Keratinocyte (primary cell): ENCODE measurements at regions not wholly inside any gene's neighbourhood (a gene's known extent, or its start where the extent isn't known, plus 50 kb on each side); places are given as distances from the start of the nearest gene placed in this dataset.

Experiments used
- DNase-seq: peaks from one replicate; pipeline ENCODE4 v3.0.0-alpha.2; 2011; ENCODE audit warnings: low read depth, missing footprints, low spot score
- FAIRE-seq: peaks from 2 replicates; lab custom pipeline; 2011; peaks lifted over from hg19 to GRCh38; lab: Jason Lieb, UNC
- H2AFZ ChIP-seq: 2 replicates; pipeline ENCODE4 v1.6.0; 2012; ENCODE audit warnings: low read length, control low read depth, inconsistent platforms; ENCODE audit not compliant: control insufficient read depth
- H3K27ac ChIP-seq: 2 replicates; pipeline ENCODE4 v1.5.1; 2011; ENCODE audit warnings: low read length; ENCODE audit not compliant: control insufficient read depth, insufficient read depth
- H3K27me3 ChIP-seq: 3 replicates; pipeline ENCODE4 v1.6.0; 2011; ENCODE audit warnings: low read length; ENCODE audit not compliant: control insufficient read depth, insufficient read depth; ENCODE audit errors: extremely low read depth
- H3K36me3 ChIP-seq, 2 experiments: 2 replicates in 1 of 2; 3 replicates in 1 of 2; pipeline ENCODE4 v1.5.1; 2011; ENCODE audit warnings: low read length in 2 of 2, mild to moderate bottlenecking in 1 of 2; ENCODE audit not compliant: control insufficient read depth in 2 of 2, insufficient read depth in 2 of 2; ENCODE audit errors: extremely low read depth in 1 of 2
- H3K4me1 ChIP-seq: 3 replicates; pipeline ENCODE4 v1.5.1; 2011; ENCODE audit warnings: low read length; ENCODE audit not compliant: control insufficient read depth, insufficient read depth; ENCODE audit errors: extremely low read depth
- H3K4me2 ChIP-seq: 3 replicates; pipeline ENCODE4 v1.6.0; 2011; ENCODE audit warnings: low read depth, low read length; ENCODE audit not compliant: control insufficient read depth, insufficient read depth; ENCODE audit errors: extremely low read depth
- H3K4me3 ChIP-seq, 3 experiments: fragments of 200-600 bp in 1 of 3; sonication (generic) in 1 of 3; 2 replicates in 2 of 3; 3 replicates in 1 of 3; pipeline ENCODE4 v1.5.1; 2011 to 2016; ENCODE audit warnings: low read length in 3 of 3, mild to moderate bottlenecking in 3 of 3, control low read depth in 2 of 3, inconsistent platforms in 1 of 3, low read depth in 1 of 3, mixed read lengths in 1 of 3, mixed run types in 1 of 3, moderate library complexity in 1 of 3; ENCODE audit not compliant: control insufficient read depth in 2 of 3, insufficient read depth in 2 of 3; ENCODE audit errors: extremely low read depth in 1 of 3
- H3K79me2 ChIP-seq: 2 replicates; pipeline ENCODE4 v1.6.0; 2012; ENCODE audit warnings: low read length; ENCODE audit not compliant: control insufficient read depth, insufficient read depth
- H3K9ac ChIP-seq: 3 replicates; pipeline ENCODE4 v1.6.0; 2011; ENCODE audit warnings: low read length; ENCODE audit not compliant: control insufficient read depth, insufficient read depth; ENCODE audit errors: extremely low read depth
- H3K9me1 ChIP-seq: 3 replicates; pipeline ENCODE4 v1.6.0; 2011; ENCODE audit warnings: low read length; ENCODE audit not compliant: control insufficient read depth, insufficient read depth; ENCODE audit errors: extremely low read depth
- H3K9me3 ChIP-seq: 2 replicates; pipeline ENCODE4 v1.5.1; 2012; ENCODE audit warnings: low read depth, low read length; ENCODE audit not compliant: control insufficient read depth
- H4K20me1 ChIP-seq: 3 replicates; pipeline ENCODE4 v1.6.0; 2011; ENCODE audit warnings: low read length; ENCODE audit not compliant: control insufficient read depth, insufficient read depth; ENCODE audit errors: extremely low read depth
- EZH2 ChIP-seq: IDR thresholded peaks from one replicate; pipeline ENCODE4 v1.6.1; 2012; ENCODE audit warnings: inconsistent platforms, mild to moderate bottlenecking, low read length, moderate library complexity
- dilution Hi-C: fragments of 300-500 bp; cut with MboI; formaldehyde crosslinking; loops from one replicate; pipeline ENCODE4 v1.7.0; 2020; ENCODE audit warnings: low sequenced_read_pairs; ENCODE audit not compliant: extremely low pct_ligation_motif_present
- TF ChIP-seq, protein P1 (sequence below), 3 experiments: IDR thresholded peaks in 1 of 3; conservative IDR thresholded peaks in 1 of 3; optimal IDR thresholded peaks in 1 of 3; 2 replicates in 2 of 3; 3 replicates in 1 of 3; pipeline versions ENCODE3 to v1.5.1; 2011; ENCODE audit warnings: low read length in 3 of 3, mild to moderate bottlenecking in 3 of 3, moderate library complexity in 2 of 3, control low read depth in 1 of 3, inconsistent platforms in 1 of 3; ENCODE audit not compliant: insufficient read depth in 2 of 3; ENCODE audit errors: extremely low read depth in 1 of 3

DNA sequence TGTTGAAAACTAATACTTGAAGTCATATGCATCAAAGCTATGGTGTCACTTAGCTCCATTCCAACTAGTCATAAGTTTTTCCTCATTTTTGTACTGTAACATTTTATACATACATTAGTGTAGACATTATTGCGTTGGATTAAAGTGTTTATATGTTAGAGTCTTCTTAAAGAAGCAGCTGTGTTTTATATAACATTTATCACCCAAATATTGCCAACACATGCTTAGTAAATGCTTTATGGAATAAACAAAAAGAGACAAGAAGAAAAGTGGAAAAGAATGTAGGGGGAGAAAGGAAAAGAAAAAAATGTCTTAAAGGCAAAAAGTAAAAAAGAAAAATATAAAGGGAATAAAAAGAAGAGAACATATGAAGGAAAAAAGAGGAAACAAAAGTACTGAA is 1314.3 kb upstream of the CELF4 start:
- Histone ChIP-seq H3K4me3 (no peak overlapping the region), H3K79me2 (no peaks in the 10 kb centered on the region), H3K9ac (no peak overlapping the region), H3K27me3 (no peaks in the 10 kb centered on the region), H3K27ac (no peak overlapping the region), H3K4me1 (no peaks in the 10 kb centered on the region), H3K36me3 (no peaks in the 10 kb centered on the region), H3K9me3 (no peaks in the 10 kb centered on the region), H3K4me2 (no peak overlapping the region), H2AFZ (no peak overlapping the region), H4K20me1 (no peaks in the 10 kb centered on the region), H3K9me1 (no peaks in the 10 kb centered on the region)
- TF ChIP-seq, protein P1, sequence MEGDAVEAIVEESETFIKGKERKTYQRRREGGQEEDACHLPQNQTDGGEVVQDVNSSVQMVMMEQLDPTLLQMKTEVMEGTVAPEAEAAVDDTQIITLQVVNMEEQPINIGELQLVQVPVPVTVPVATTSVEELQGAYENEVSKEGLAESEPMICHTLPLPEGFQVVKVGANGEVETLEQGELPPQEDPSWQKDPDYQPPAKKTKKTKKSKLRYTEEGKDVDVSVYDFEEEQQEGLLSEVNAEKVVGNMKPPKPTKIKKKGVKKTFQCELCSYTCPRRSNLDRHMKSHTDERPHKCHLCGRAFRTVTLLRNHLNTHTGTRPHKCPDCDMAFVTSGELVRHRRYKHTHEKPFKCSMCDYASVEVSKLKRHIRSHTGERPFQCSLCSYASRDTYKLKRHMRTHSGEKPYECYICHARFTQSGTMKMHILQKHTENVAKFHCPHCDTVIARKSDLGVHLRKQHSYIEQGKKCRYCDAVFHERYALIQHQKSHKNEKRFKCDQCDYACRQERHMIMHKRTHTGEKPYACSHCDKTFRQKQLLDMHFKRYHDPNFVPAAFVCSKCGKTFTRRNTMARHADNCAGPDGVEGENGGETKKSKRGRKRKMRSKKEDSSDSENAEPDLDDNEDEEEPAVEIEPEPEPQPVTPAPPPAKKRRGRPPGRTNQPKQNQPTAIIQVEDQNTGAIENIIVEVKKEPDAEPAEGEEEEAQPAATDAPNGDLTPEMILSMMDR (optimal IDR thresholded peaks at IDR 0.05 in 1 of 3, IDR thresholded peaks at IDR 0.05 in 1 of 3, conservative IDR thresholded peaks at IDR 0.05 in 1 of 3; ENCODE audit: extremely low read depth in 1 of 3, insufficient read depth in 2 of 3, low read length in 3 of 3) = no peak
- no peak for TF ChIP-seq EZH2
- dilution Hi-C loops = no loop called here
- FAIRE-seq (no peak), DNase-seq (no peak)

DNA sequence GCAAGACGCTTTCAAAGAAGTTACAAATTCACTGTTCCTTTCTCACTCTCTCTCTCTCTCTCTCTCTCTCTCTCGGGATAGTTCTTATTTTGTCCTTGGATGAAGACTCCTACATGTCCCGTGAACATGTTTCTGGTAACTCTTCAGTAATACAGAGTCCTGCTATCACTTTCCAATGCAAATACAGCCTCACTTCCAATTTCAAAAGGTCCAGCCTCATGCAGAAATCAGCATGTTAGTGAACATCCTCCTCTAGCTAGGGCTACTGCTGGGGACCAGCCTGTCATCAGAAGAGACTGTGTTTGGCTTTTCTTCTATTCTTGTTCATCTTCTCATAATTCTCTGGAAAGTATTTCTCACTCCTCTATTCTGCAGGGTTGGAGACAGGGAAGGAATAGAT is 1306.7 kb upstream of the CELF4 start:
- Histone ChIP-seq H3K9me1 (no peaks in the 10 kb centered on the region), H3K4me1 (no peaks in the 10 kb centered on the region), H3K9ac (no peak overlapping the region), H3K79me2 (no peaks in the 10 kb centered on the region), H3K27me3 (no peaks in the 10 kb centered on the region), H3K36me3 (no peaks in the 10 kb centered on the region), H4K20me1 (no peaks in the 10 kb centered on the region), H3K27ac (no peak overlapping the region), H3K4me2 (no peak overlapping the region), H2AFZ (no peak overlapping the region), H3K4me3 (no peak overlapping the region), H3K9me3 (no peaks in the 10 kb centered on the region)
- no peak for DNase-seq
- no peak for TF ChIP-seq EZH2
- TF ChIP-seq, protein P1 (optimal IDR thresholded peaks at IDR 0.05 in 1 of 3, IDR thresholded peaks at IDR 0.05 in 1 of 3, conservative IDR thresholded peaks at IDR 0.05 in 1 of 3; ENCODE audit: extremely low read depth in 1 of 3, insufficient read depth in 2 of 3, low read length in 3 of 3) = no peak
- FAIRE-seq = no peak
- dilution Hi-C loops = no loop called here
